GM21717 (cell line): ENCODE measurements at regions not wholly inside any gene's neighbourhood (a gene's known extent, or its start where the extent isn't known, plus 50 kb on each side); places are given as distances from the start of the nearest gene placed in this dataset.

Experiments
- ATAC-seq: cut with Tn5 transposase; IDR thresholded peaks from one replicate; pipeline ENCODE4 v1.9.1; 2021; ENCODE audit warnings: mild to moderate bottlenecking, moderate library complexity; ENCODE audit not compliant: unreplicated experiment

- no peak for ATAC-seq
Measured at GRCh38 chr5:4893063-4893744, 246.9 kb upstream of the ADAMTS16 start.

- ATAC-seq = no peak
Measured at GRCh38 chr5:4896328-4896727, 243.8 kb upstream of the ADAMTS16 start.

GRCh38 chr5:4901305-4901811 is 238.8 kb upstream of the ADAMTS16 start:
- ATAC-seq = no peak

- ATAC-seq = no peak
Measured at GRCh38 chr5:4901924-4902323, 238.2 kb upstream of the ADAMTS16 start.

GRCh38 chr5:4905674-4906520 is 234.2 kb upstream of the ADAMTS16 start:
- ATAC-seq = no peak

- ATAC-seq = no peak
Measured at GRCh38 chr5:4906786-4907185, 233.3 kb upstream of the ADAMTS16 start.

GRCh38 chr5:4907571-4907970 is 232.6 kb upstream of the ADAMTS16 start:
- no peak for ATAC-seq

- ATAC-seq = no peak
Measured at GRCh38 chr5:4909086-4909485, 231.0 kb upstream of the ADAMTS16 start.

- no peak for ATAC-seq
Measured at GRCh38 chr5:4911646-4912403, 228.3 kb upstream of the ADAMTS16 start.

GRCh38 chr5:4921929-4922328 is 218.2 kb upstream of the ADAMTS16 start:
- ATAC-seq = no peak

GRCh38 chr5:4924577-4924976 is 215.6 kb upstream of the ADAMTS16 start:
- no peak for ATAC-seq

- ATAC-seq = no peak
Measured at GRCh38 chr5:4927097-4927496, 213.0 kb upstream of the ADAMTS16 start.

- no peak for ATAC-seq
Measured at GRCh38 chr5:4928409-4928808, 211.7 kb upstream of the ADAMTS16 start.

GRCh38 chr5:4929092-4929655 is 211.0 kb upstream of the ADAMTS16 start:
- no peak for ATAC-seq

- ATAC-seq = no peak
Measured at GRCh38 chr5:4939042-4939781, 200.9 kb upstream of the ADAMTS16 start.

GRCh38 chr5:4941161-4941560 is 199.0 kb upstream of the ADAMTS16 start:
- no peak for ATAC-seq

GRCh38 chr5:4941957-4942830 is 197.9 kb upstream of the ADAMTS16 start:
- ATAC-seq = no peak

- no peak for ATAC-seq
Measured at GRCh38 chr5:4942831-4943178, 197.3 kb upstream of the ADAMTS16 start.

- ATAC-seq = no peak
Measured at GRCh38 chr5:4945296-4945695, 194.8 kb upstream of the ADAMTS16 start.

- no peak for ATAC-seq
Measured at GRCh38 chr5:4947106-4947505, 193.0 kb upstream of the ADAMTS16 start.
